ENCODE measurements at regions not wholly inside any gene's neighbourhood (a gene's known extent, or its start where the extent isn't known, plus 50 kb on each side); places are given as distances from the start of the nearest gene placed in this dataset.

GRCh38 chr4:164115236-164115635 is 620.7 kb downstream of the TMA16 start (continued):
- no peak for TF ChIP-seq ZNF425 (CRISPR knock-in tag; conservative IDR thresholded peaks at IDR 0.05)
- TF ChIP-seq ZNF219 (CRISPR knock-in tag; IDR thresholded peaks at IDR 0.05; ENCODE audit: borderline replicate concordance), result no peak
- no peak for TF ChIP-seq ZNF138 (CRISPR knock-in tag; conservative IDR thresholded peaks at IDR 0.05)
- TF ChIP-seq JUN (CRISPR knock-in tag; IDR thresholded peaks at IDR 0.05), result no peak
- no peak for TF ChIP-seq MXD4 (CRISPR knock-in tag; IDR thresholded peaks at IDR 0.05; ENCODE audit: borderline replicate concordance)
- TF ChIP-seq FOXP4 (CRISPR knock-in tag; IDR thresholded peaks at IDR 0.05), result no peak
- TF ChIP-seq ATF6 (CRISPR knock-in tag; IDR thresholded peaks at IDR 0.05), result no peak
- TF ChIP-seq ZNF423 (CRISPR knock-in tag; IDR thresholded peaks at IDR 0.05), result no peak
- TF ChIP-seq CREM (CRISPR knock-in tag; IDR thresholded peaks at IDR 0.05), result no peak

GRCh38 chr4:164116286-164116685 is 621.8 kb downstream of the TMA16 start:
- peaks cover 1% of the 10 kb centered on the region; the same call in 1 of the 2 replicates for H3K9me3 Mint-ChIP-seq
- DNase-seq (ENCODE audit: low spot score) (no peak), ATAC-seq (no peak)
- POLR2A ChIA-PET, result no interaction called here
- CTCF ChIA-PET, result no interaction called here
- H3K36me3 Mint-ChIP-seq, result no peaks in the 10 kb centered on the region
- H3K27ac Mint-ChIP-seq, result no peak overlapping the region
- H3K4me3 Mint-ChIP-seq, result no peak overlapping the region
- H3K4me1 Mint-ChIP-seq, result peaks cover 10% of the 10 kb centered on the region
- H3K27me3 Mint-ChIP-seq (ENCODE audit: low read depth), result no peaks in the 10 kb centered on the region
- TF ChIP-seq ZBTB43 (CRISPR knock-in tag; IDR thresholded peaks at IDR 0.05), result no peak
- TF ChIP-seq HMGA2 (CRISPR knock-in tag; IDR thresholded peaks at IDR 0.05), result no peak
- TF ChIP-seq ETV6 (CRISPR knock-in tag; IDR thresholded peaks at IDR 0.05), result no peak
- TF ChIP-seq SMAD4 (CRISPR knock-in tag; IDR thresholded peaks at IDR 0.05), result no peak
- no peak for TF ChIP-seq USF1 (CRISPR knock-in tag; IDR thresholded peaks at IDR 0.05)
- TF ChIP-seq ZNF263 (CRISPR knock-in tag; IDR thresholded peaks at IDR 0.05; ENCODE audit: low read depth), result no peak
- TF ChIP-seq PREB (CRISPR knock-in tag; IDR thresholded peaks at IDR 0.05; ENCODE audit: borderline replicate concordance), result no peak
- TF ChIP-seq ZSCAN18 (CRISPR knock-in tag; IDR thresholded peaks at IDR 0.05), result no peak
- no peak for TF ChIP-seq JAZF1 (CRISPR knock-in tag; IDR thresholded peaks at IDR 0.05)
- TF ChIP-seq TCF7 (CRISPR knock-in tag; IDR thresholded peaks at IDR 0.05; ENCODE audit: low read depth), result no peak
- TF ChIP-seq E2F1 (CRISPR knock-in tag; IDR thresholded peaks at IDR 0.05), result no peak
- no peak for TF ChIP-seq ZNF671 (CRISPR knock-in tag; IDR thresholded peaks at IDR 0.05)
- no peak for TF ChIP-seq ZNF219 (CRISPR knock-in tag; IDR thresholded peaks at IDR 0.05; ENCODE audit: borderline replicate concordance)
- no peak for TF ChIP-seq GRHL2 (CRISPR knock-in tag; IDR thresholded peaks at IDR 0.05; ENCODE audit: insufficient replicate concordance, severe bottlenecking)
- no peak for TF ChIP-seq NFYB (CRISPR knock-in tag; conservative IDR thresholded peaks at IDR 0.05; ENCODE audit: low read depth)
- TF ChIP-seq HMGXB4 (CRISPR knock-in tag; IDR thresholded peaks at IDR 0.05), result no peak

All from WTC11 (cell line).